SK-MEL-5 (cell line): ENCODE measurements at regions not wholly inside any gene's neighbourhood (a gene's known extent, or its start where the extent isn't known, plus 50 kb on each side); places are given as distances from the start of the nearest gene placed in this dataset.
"Not testable (repeated sequence)": the region's sequence is repeated elsewhere in the genome, so short reads cannot be mapped to it uniquely, and the experiment has no call there.

Experiments
- DNase-seq: peaks from one replicate; pipeline ENCODE4 v3.0.0-alpha.2; 2016; ENCODE audit warnings: low read depth, low spot score
- in situ Hi-C: cut with HindIII; loops from 2 replicates; pipeline ENCODE4 v1.10.0; 2016; ENCODE audit warnings: low sequenced_read_pairs, high pct_unique_total_duplicates, low pct_unique_long_range_greater_than_20kb

DNA sequence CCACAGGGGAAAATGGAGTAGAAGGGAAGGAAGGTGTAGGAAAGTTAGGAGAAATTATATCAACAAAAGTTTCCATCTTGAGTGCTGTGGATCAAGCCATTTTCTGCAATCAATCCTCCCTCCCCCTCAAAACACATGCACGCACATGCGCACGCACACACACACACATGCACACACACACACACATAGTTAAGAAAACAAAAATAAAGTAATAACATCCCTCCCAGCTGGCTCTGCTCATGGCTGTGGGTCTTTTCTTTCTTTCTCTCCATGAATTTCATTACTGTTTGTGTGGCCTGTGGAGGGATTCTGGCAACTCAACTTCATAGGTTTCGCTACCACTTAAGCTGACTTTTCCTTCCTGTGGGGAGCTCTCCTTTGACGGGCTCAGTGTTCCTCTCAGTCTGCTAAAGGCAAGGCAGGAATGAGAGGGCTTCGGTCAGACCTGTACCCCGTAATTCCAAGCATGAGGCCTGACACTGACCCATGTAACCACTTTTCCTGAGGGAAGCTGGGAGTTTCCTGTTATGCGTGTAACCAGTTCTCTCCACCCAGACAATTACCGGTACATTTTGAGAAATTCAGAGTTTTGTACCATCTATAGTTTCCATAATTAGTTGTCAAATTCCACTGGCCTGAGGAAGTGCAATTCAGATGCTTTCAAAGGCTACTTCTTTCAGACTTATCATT is 79.8 kb downstream of the ZNF92 start:
- DNase-seq: no peak
- in situ Hi-C loops: no loop called here

GRCh38 chr7:65454469-65454868 is 80.8 kb downstream of the ZNF92 start:
- in situ Hi-C loops: no loop called here

DNA sequence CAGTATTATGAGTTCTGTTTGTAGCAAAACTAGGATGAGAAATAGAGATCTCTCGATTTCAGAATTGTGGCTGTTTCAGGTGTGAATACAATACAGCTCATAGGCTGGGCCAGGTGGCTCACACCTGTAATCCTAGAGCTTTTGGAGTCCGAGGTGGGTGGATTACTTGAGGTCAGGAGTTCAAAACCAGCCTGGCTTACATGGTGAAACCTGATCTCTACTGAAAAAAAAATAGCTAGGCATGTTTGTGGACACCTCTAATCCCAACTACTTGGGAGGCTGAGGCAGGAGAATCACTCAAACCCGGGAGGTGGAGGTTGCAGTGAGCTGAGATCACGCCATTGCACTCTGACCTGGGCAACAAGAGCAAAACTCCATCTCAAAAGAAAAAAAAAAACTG is 81.4 kb downstream of the ZNF92 start:
- DNase-seq, in situ Hi-C loops: not testable (repeated sequence)

More at GRCh38 chr7:65454469-65454868, 80.8 kb downstream of the ZNF92 start:
- DNase-seq: no peak

GRCh38 chr7:65457705-65458104 is 84.0 kb downstream of the ZNF92 start:
- DNase-seq: no peak
- in situ Hi-C loops: no loop called here

DNA sequence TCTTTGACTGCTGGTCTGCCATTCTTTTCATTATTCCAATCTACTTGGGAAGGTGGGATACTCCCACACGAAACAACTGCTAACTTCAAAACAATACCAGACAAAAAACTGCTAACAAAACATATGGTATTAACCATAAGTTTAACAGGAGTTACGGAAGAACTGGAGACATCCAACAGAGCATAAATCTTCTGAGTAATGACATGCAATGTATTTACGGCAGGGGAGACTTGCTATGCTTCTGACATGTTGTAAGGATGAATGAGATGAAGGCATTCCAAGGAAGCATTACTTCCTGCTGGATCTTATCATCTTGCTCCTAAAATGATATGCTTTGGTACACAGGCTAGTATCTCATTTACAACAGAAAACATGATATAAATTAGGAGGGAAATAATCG is 85.8 kb downstream of the ZNF92 start:
- in situ Hi-C loops: no loop called here
- DNase-seq: no peak

DNA sequence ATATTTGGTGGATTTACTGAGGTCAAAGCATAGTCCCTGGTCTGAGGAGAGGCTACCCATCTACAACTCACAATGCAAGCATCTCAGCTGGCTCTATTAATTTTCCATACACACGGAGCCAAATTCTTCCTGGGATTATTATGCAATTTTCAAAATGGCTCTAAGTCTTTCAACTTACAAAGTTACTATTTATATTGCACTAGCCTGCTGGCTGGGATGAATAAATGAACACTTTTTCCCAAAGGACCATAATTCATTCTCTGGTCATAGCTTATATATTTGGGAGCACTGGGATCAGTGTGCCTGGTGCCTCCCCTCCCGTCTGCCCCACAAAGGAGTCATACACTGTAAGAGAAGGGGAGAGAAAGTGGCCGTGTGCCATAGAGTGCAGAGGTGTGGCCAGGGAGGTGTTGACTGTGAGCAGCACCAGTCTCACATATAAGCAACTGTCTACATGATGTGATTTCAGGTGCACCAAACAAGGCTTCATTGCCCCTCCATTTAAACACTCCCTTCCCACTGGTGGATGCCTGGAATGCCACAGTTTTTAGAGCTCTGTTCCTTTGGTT is 88.6 kb downstream of the ZNF92 start:
- in situ Hi-C loops: no loop called here
- DNase-seq: no peak

DNA sequence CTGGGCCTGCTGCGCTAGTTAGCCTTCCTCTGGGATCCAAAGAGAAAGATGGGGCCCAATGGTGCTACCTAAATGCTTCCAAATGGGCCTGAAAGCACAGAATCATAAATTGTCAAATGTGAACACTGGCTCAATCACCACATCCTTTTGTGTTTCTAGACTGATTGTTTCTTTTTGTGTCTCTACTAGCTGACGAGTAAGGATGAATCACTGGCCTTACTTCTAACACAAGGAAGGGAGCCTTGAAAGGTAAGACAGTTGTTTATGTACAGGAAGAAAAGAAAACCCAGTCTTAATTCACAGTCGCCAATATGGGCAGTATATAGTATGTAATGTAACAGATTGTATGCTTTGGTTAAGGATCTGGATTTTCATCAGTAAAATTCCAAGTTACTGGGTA is 89.5 kb downstream of the ZNF92 start:
- no peak for DNase-seq
- in situ Hi-C loops: no loop called here

DNA sequence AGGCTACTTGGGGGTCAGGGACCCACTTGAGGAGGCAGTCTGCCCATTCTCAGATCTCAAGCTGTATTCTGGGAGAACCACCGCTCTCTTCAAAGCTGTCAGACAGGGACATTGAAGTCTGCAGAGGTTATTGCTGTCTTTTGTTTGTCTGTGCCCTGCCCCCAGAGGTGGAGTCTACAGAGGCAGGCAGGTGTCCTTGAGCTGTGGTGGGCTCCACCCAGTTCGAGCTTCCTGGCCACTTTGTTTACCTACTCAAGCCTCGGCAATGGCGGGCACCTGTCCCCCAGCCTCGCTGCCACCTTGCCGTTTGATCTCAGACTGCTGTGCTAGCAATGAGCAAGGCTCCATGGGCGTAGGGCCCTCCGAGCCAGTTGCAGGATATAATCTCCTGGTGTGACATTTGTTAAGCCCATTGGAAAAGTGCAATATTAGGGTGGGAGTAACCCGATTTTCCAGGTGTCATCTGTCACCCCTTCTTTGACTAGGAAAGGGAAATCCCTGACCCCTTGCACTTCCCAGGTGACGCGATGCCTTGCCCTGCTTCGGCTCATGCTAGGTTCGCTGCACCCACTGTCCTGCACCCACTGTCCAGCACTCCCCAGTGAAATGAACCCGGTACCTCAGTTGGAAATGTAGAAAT is 96.4 kb downstream of the ZNF92 start:
- in situ Hi-C loops, DNase-seq: not testable (repeated sequence)

GRCh38 chr7:65471587-65471986 is 97.9 kb downstream of the ZNF92 start:
- DNase-seq: no peak
- in situ Hi-C loops: no loop called here

DNA sequence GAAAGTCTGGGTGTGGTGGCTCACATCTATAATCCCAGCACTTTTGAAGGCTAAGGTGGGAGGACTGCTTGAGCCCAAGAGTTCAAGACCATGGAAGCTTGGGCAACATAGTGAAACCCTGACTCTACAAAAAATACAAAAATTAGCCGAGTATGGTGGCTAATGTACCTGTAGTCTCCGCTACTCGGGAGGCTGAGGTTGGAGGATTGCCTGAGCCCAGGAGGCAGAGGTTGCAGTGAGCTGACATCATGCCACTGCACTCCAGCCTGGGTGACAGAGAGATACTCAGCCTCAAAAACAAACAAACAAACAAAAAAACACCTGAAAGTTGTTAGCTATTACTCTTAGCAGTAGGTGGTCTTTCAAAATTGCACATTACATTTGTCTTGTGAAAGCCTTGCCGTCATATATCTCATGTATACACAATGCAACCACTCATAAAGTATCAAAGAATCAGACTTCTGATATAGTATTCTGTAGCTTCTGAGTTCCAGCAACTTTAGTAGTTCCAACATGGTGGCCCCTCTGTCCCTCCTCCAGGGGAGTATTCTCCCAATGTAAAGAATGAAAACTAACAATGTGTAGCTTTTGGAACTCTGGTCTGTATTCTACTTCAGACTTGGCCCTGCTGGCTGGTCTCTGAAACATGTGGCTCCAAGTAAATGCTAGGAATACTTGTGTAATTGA is 101.5 kb downstream of the ZNF92 start:
- in situ Hi-C loops: no loop called here
- no peak for DNase-seq

DNA sequence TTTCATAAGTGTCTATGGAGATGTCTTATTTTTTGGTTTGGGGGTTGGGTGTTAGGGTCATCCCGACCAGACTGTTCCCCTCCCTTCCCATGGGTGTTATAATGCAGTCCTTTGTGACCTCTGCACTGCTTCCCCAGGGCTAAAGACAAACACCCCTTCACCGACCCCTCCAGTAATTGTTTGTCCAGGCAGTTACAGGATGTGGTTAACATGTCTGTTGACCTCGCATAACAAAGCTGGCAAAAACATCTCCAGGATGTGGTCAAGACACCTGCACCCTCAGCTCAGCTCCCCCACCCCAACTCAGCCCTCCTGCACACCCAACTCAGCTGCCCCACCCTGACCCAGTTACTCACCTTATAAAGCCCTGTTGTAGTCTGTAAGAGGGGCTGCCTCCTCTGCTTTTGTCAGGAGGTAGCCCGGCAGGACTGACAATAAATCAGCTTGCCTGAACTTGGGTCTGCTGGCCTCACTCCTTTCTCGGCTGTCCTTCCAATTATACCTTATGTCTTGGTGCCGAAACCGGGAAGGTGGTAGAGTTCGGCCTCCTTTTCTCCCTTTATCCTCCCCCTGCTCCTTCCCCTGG is 102.2 kb downstream of the ZNF92 start:
- in situ Hi-C loops: no loop called here
- no peak for DNase-seq

DNA sequence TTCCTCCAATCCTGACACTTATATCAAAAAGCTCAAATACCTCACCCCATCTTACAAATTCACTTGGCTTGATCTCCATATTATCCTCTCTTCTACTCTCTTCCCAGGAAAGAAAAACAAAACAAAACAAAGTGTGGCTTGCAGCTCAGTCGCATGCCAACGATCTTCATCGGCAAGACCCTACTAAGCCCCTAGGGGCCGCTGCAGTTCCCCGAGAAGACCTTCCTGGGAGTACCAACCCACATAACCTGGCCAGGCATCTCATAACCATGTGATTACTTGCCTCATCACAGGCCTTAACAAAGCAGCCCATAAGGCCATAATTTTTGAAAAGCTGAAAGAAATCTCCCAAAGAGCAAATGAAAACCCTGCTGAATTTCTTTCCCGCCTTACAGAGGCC is 103.7 kb downstream of the ZNF92 start:
- peak; percentile 71 for DNase-seq
- in situ Hi-C loops: no loop called here

DNA sequence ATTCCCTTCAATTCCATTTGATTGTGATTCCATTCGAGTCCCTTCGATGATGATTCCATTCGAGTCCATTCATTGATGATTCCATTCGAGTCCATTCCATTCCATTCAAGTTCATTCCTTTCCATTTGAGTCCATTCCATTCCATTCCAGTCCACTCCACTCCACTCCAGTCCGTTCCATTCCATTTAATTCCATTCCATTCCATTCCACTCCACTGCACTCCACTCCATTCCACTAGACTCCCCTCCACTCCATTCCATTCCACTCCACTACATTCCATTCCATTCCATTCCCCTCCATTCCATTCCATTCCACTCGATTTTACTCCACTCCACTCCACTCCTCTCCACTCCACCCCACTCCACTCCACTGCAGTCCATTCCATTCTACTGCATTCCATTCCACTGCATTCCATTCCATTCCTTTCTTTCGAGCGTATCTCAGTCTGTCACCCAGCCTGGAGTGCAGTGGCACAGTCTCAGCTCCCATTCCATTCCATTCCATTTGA is 115.7 kb downstream of the ZNF92 start:
- no peak for DNase-seq
- in situ Hi-C loops: no loop called here

GRCh38 chr7:65496697-65497096 is 123.0 kb downstream of the ZNF92 start:
- in situ Hi-C loops, DNase-seq: not testable (repeated sequence)

GRCh38 chr7:65503434-65504152 is 129.9 kb downstream of the ZNF92 start:
- no peak for DNase-seq
- in situ Hi-C loops: no loop called here

- in situ Hi-C loops, DNase-seq: not testable (repeated sequence)
Measured at GRCh38 chr7:65504504-65505319, 131.1 kb downstream of the ZNF92 start.

DNA sequence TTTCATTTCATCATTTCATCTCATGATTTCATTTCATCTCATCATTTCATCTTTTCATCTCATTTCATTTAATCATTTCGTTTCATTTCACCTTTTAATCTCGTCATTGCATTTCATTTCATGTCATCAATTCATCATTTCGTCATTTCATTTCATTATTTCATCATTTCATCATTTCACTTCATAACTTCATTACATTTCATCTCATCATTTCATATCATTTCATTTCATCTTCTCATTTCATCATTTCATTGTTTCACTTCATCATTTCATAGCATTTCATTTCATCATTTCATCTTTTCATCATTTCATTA is 131.6 kb downstream of the ZNF92 start:
- in situ Hi-C loops, DNase-seq: not testable (repeated sequence)
